ENCODE measurements at regions not wholly inside any gene's neighbourhood (a gene's known extent, or its start where the extent isn't known, plus 50 kb on each side); places are given as distances from the start of the nearest gene placed in this dataset.

GRCh38 chr4:60905162-60905561 lies 295.0 kb upstream of the ADGRL3 start:
- 2% methylated on average over 4 of the region's 4 CpGs for WGBS (ENCODE audit: low lambda C conversion rate)
- H3K9ac ChIP-seq (ENCODE audit: insufficient read depth, low read depth, low read length): no peak overlapping the region

GRCh38 chr4:60911127-60911526 lies 289.0 kb upstream of the ADGRL3 start:
- POLR2A ChIA-PET: no interaction called here
- H2AFZ ChIP-seq (ENCODE audit: low read length): no peak overlapping the region

More at GRCh38 chr4:60905162-60905561, 295.0 kb upstream of the ADGRL3 start:
- Histone ChIP-seq H3K27me3 (ENCODE audit: control insufficient read depth in 1 of 2, insufficient read depth in 2 of 2, low read length in 2 of 2) (no peaks in the 10 kb centered on the region; a peak in 1 of 5 replicates), H3K4me2 (ENCODE audit: low read depth, low read length) (no peak overlapping the region), H4K20me1 (ENCODE audit: insufficient read depth, low read length) (no peaks in the 10 kb centered on the region), H3K36me3 (replicated peaks in 1 of 2; ENCODE audit: control insufficient read depth in 1 of 2, insufficient read depth in 2 of 2, low read length in 2 of 2) (no peaks in the 10 kb centered on the region), H3K27ac (ENCODE audit: extremely low read length, insufficient read depth, low read length) (no peak overlapping the region), H3K4me1 (ENCODE audit: insufficient read depth, low read length) (no peaks in the 10 kb centered on the region), H3K4me3 (replicated peaks in 1 of 3; ENCODE audit: insufficient read depth in 1 of 3, low read depth in 2 of 3, low read length in 3 of 3) (no peak overlapping the region), H2AFZ (ENCODE audit: low read length) (no peak overlapping the region), H3K9me3 (ENCODE audit: low read length) (no peaks in the 10 kb centered on the region), H3K79me2 (ENCODE audit: insufficient read depth, low read length) (no peaks in the 10 kb centered on the region)
- FAIRE-seq: no peak
- CTCF ChIA-PET (ENCODE audit: low intra/inter-chr PET ratio, low total read pairs): no interaction called here
- POLR2A ChIA-PET: no interaction called here
- in situ Hi-C loops (cut with HindIII; ENCODE audit: extremely low pct_ligation_motif_present, low pct_unique_long_range_greater_than_20kb): no loop called here
- no TSS peak for BruUV-seq (replicated peaks)
- intact Hi-C loops (cut with micrococcal nuclease; ENCODE audit: unreplicated experiment): loop anchor here (5.0 kb wide), 1 partner anchor 98 kb away; no protein-coding TSS in a partner anchor
- no peak for TF ChIP-seq ZNF800 (CRISPR knock-in tag; IDR thresholded peaks at IDR 0.05)
- no peak for TF ChIP-seq FOXO1 (CRISPR knock-in tag; IDR thresholded peaks at IDR 0.05)
- no peak for TF ChIP-seq ZNF484 (CRISPR knock-in tag; IDR thresholded peaks at IDR 0.05; ENCODE audit: borderline replicate concordance, low read depth)
- no peak for TF ChIP-seq NR2C2 (CRISPR knock-in tag; IDR thresholded peaks at IDR 0.05; ENCODE audit: borderline replicate concordance)
- no peak for TF ChIP-seq HIVEP1 (CRISPR knock-in tag; IDR thresholded peaks at IDR 0.05)
- no peak for TF ChIP-seq FOSL2 (CRISPR knock-in tag; IDR thresholded peaks at IDR 0.05)
- DNase-seq (ENCODE audit: low spot score): no peak
- no peak for ATAC-seq

More at GRCh38 chr4:60911127-60911526, 289.0 kb upstream of the ADGRL3 start:
- Histone ChIP-seq H3K4me2 (ENCODE audit: low read depth, low read length) (no peak overlapping the region), H3K27ac (ENCODE audit: extremely low read length, insufficient read depth, low read length) (no peak overlapping the region), H3K9ac (ENCODE audit: insufficient read depth, low read depth, low read length) (no peak overlapping the region), H4K20me1 (ENCODE audit: insufficient read depth, low read length) (no peaks in the 10 kb centered on the region), H3K4me1 (ENCODE audit: insufficient read depth, low read length) (no peaks in the 10 kb centered on the region), H3K4me3 (replicated peaks in 1 of 3; ENCODE audit: insufficient read depth in 1 of 3, low read depth in 2 of 3, low read length in 3 of 3) (no peak overlapping the region), H3K27me3 (ENCODE audit: control insufficient read depth in 1 of 2, insufficient read depth in 2 of 2, low read length in 2 of 2) (no peaks in the 10 kb centered on the region; a peak in 1 of 5 replicates), H3K9me3 (ENCODE audit: low read length) (no peaks in the 10 kb centered on the region), H3K79me2 (ENCODE audit: insufficient read depth, low read length) (no peaks in the 10 kb centered on the region), H3K36me3 (replicated peaks in 1 of 2; ENCODE audit: control insufficient read depth in 1 of 2, insufficient read depth in 2 of 2, low read length in 2 of 2) (no peaks in the 10 kb centered on the region)
- intact Hi-C loops (cut with micrococcal nuclease; ENCODE audit: unreplicated experiment): no loop called here
- FAIRE-seq (no peak), DNase-seq (ENCODE audit: low spot score) (no peak), ATAC-seq (no peak)
- no TSS peak for BruUV-seq (replicated peaks)
- no peak for TF ChIP-seq ZFP82 (CRISPR knock-in tag; IDR thresholded peaks at IDR 0.05; ENCODE audit: borderline replicate concordance)
- TF ChIP-seq ZFP36L1 (CRISPR knock-in tag; IDR thresholded peaks at IDR 0.05): no peak
- TF ChIP-seq SALL1 (CRISPR knock-in tag; IDR thresholded peaks at IDR 0.05): no peak
- TF ChIP-seq LRRFIP1 (CRISPR knock-in tag; conservative IDR thresholded peaks at IDR 0.05): no peak
- no peak for TF ChIP-seq ZNF790 (CRISPR knock-in tag; IDR thresholded peaks at IDR 0.05; ENCODE audit: borderline replicate concordance)
- no peak for TF ChIP-seq ZNF782 (CRISPR knock-in tag; IDR thresholded peaks at IDR 0.05; ENCODE audit: borderline replicate concordance)
- no peak for TF ChIP-seq ZNF282 (IDR thresholded peaks at IDR 0.05; ENCODE audit: partially characterized antibody)
- TF ChIP-seq EEA1 (CRISPR knock-in tag; IDR thresholded peaks at IDR 0.05; ENCODE audit: borderline replicate concordance): no peak
- no peak for TF ChIP-seq ZNF414 (CRISPR knock-in tag; IDR thresholded peaks at IDR 0.05)
- CTCF ChIA-PET (ENCODE audit: low intra/inter-chr PET ratio, low total read pairs): no interaction called here
- in situ Hi-C loops (cut with HindIII; ENCODE audit: extremely low pct_ligation_motif_present, low pct_unique_long_range_greater_than_20kb): no loop called here
